CD14-positive monocyte (primary cell): ENCODE measurements at regions not wholly inside any gene's neighbourhood (a gene's known extent, or its start where the extent isn't known, plus 50 kb on each side); places are given as distances from the start of the nearest gene placed in this dataset.

Experiments used
- DNase-seq, 3 donors: peaks; one replicate each; pipeline ENCODE4 v3.0.0-alpha.2; 2011 to 2022
- H2AFZ ChIP-seq: 2 replicates; pipeline ENCODE4 v1.6.0; 2012; ENCODE audit warnings: mild to moderate bottlenecking, low read depth, low read length, inconsistent platforms; ENCODE audit not compliant: insufficient read depth, poor library complexity, severe bottlenecking
- H3K27ac ChIP-seq, 2 donors: 1 replicate in 1 of 2; 2 replicates in 1 of 2; pipeline ENCODE4 v1.5.1; 2012 to 2013; ENCODE audit warnings: low read length in 2 of 2, control low read depth in 1 of 2, inconsistent platforms in 1 of 2, low read depth in 1 of 2, mild to moderate bottlenecking in 1 of 2
- H3K27me3 ChIP-seq, 2 donors: one replicate each; pipeline versions ENCODE4 v1.6.0 to v1.6.1; 2011 to 2013; ENCODE audit warnings: low read length in 2 of 2; ENCODE audit not compliant: control insufficient read depth in 2 of 2, insufficient read depth in 2 of 2
- H3K36me3 ChIP-seq, 2 donors: replicated peaks in 1 of 2; 1 replicate in 1 of 2; 2 replicates in 1 of 2; pipeline versions ENCODE4 v1.5.1 to v1.6.1; 2012 to 2013; ENCODE audit warnings: low read length in 2 of 2, control low read depth in 1 of 2, inconsistent platforms in 1 of 2, mild to moderate bottlenecking in 1 of 2; ENCODE audit not compliant: insufficient read depth in 2 of 2, control insufficient read depth in 1 of 2
- H3K4me1 ChIP-seq, 2 donors: 1 replicate in 1 of 2; 2 replicates in 1 of 2; pipeline versions ENCODE4 v1.5.1 to v1.6.1; 2012 to 2013; ENCODE audit warnings: low read length in 2 of 2, control low read depth in 1 of 2, inconsistent platforms in 1 of 2, mild to moderate bottlenecking in 1 of 2, moderate library complexity in 1 of 2; ENCODE audit not compliant: insufficient read depth in 2 of 2, control insufficient read depth in 1 of 2
- H3K4me2 ChIP-seq: replicated peaks from 2 replicates; pipeline ENCODE3; 2012; ENCODE audit warnings: low read length, moderate library complexity, mild to moderate bottlenecking; ENCODE audit not compliant: poor library complexity, severe bottlenecking; ENCODE audit errors: extremely low read depth
- H3K4me3 ChIP-seq, 3 experiments: fragments of 200-600 bp in 1 of 3; sonication (generic) in 1 of 3; replicated peaks in 1 of 3; 1 replicate in 2 of 3; 2 replicates in 1 of 3; pipeline ENCODE4 v1.5.1; 2011 to 2013; ENCODE audit warnings: low read length in 3 of 3, mild to moderate bottlenecking in 3 of 3, control low read depth in 2 of 3, low read depth in 2 of 3, inconsistent platforms in 1 of 3, moderate library complexity in 1 of 3
- H3K79me2 ChIP-seq: 2 replicates; pipeline ENCODE4 v1.6.0; 2012; ENCODE audit warnings: mild to moderate bottlenecking, control low read depth, inconsistent platforms, low read length, moderate library complexity; ENCODE audit not compliant: insufficient read depth
- H3K9ac ChIP-seq: 2 replicates; pipeline ENCODE4 v1.6.0; 2017; ENCODE audit warnings: low read length, mild to moderate bottlenecking; ENCODE audit not compliant: insufficient read depth, poor library complexity, severe bottlenecking
- H3K9me3 ChIP-seq, 2 donors: replicated peaks in 1 of 2; 1 replicate in 1 of 2; 2 replicates in 1 of 2; pipeline versions ENCODE4 v1.5.1 to v1.6.1; 2012 to 2013; ENCODE audit warnings: low read length in 2 of 2, control low read depth in 1 of 2; ENCODE audit not compliant: control insufficient read depth in 1 of 2, insufficient read depth in 1 of 2
- H4K20me1 ChIP-seq: 2 replicates; pipeline ENCODE4 v1.6.0; 2012; ENCODE audit warnings: mild to moderate bottlenecking, low read length, control low read depth, moderate library complexity; ENCODE audit not compliant: insufficient read depth
- H3K27ac Mint-ChIP-seq, 7 donors: one replicate each; pipeline ENCODE4 v1.8.0; 2020; ENCODE audit warnings: mild to moderate bottlenecking in 7 of 7, mixed read lengths in 7 of 7, moderate library complexity in 6 of 7, inconsistent platforms in 2 of 7
- H3K27me3 Mint-ChIP-seq, 3 donors: one replicate each; pipeline ENCODE4 v1.8.0; 2021 to 2022; ENCODE audit warnings: low read depth in 3 of 3, mild to moderate bottlenecking in 3 of 3, mixed read lengths in 3 of 3, moderate library complexity in 3 of 3, inconsistent platforms in 1 of 3
- H3K36me3 Mint-ChIP-seq, 2 donors: one replicate each; pipeline ENCODE4 v1.8.0; 2020; ENCODE audit warnings: mixed read lengths in 2 of 2, inconsistent platforms in 1 of 2, mild to moderate bottlenecking in 1 of 2
- H3K4me1 Mint-ChIP-seq: one replicate; pipeline ENCODE4 v1.8.0; 2020; ENCODE audit warnings: mild to moderate bottlenecking, mixed read lengths
- H3K4me3 Mint-ChIP-seq, 2 donors: one replicate each; pipeline ENCODE4 v1.8.0; 2020; ENCODE audit warnings: mild to moderate bottlenecking in 2 of 2, mixed read lengths in 2 of 2, moderate library complexity in 1 of 2
- H3K9me3 Mint-ChIP-seq, 7 donors: one replicate each; pipeline ENCODE4 v1.8.0; 2020 to 2022; ENCODE audit warnings: mixed read lengths in 7 of 7, mild to moderate bottlenecking in 6 of 7, moderate library complexity in 6 of 7, inconsistent platforms in 2 of 7
- WGBS: methylation state at CpG from one replicate; pipeline ENCODE4 v1.1.5; 2013; ENCODE audit warnings: missing lambda C conversion rate; ENCODE audit not compliant: insufficient coverage; 5-methylcytosine and 5-hydroxymethylcytosine counted together
- intact Hi-C, 2 donors: fragments of 100-400 bp; cut with micrococcal nuclease; formaldehyde crosslinking; loops; one replicate each; pipeline versions ENCODE4 v1.15.0 to v1.15.1; 2023
- TF ChIP-seq, protein P1 (sequence below): fragments of 200-600 bp; IDR thresholded peaks from one replicate; pipeline ENCODE4 v1.8.0; 2022; ENCODE audit warnings: antibody characterized with exemption, mild to moderate bottlenecking

DNA sequence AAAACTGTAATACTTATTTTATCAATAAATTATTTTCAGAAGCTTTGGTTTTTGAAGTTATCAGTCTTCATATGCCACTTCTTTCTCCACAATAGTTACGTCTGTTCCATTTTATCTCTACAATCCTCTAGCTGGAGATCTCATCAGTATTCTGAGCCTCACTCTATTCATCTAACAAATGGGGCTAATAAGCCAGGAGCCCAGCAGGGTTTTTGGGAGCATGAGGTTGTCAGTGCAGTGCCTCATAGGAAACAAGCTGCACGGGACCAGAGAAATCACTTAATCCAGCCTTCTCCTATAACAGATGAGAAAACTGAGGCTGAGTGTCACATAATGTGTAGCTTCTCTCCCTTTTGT lies 501.9 kb upstream of the RGS6 start:
- Mint-ChIP-seq H3K36me3 (peaks cover 32 to 36% of the 10 kb centered on the region in 2 donors), H3K27me3 (peaks cover 0 to 1% (median 0%) of the 10 kb centered on the region in 3 donors), H3K4me3 (no peak overlapping the region), H3K4me1 (peaks cover 11% of the 10 kb centered on the region), H3K9me3 (peaks cover 6 to 17% (median 15%) of the 10 kb centered on the region in 7 donors), H3K27ac (no peak overlapping the region)
- Histone ChIP-seq H3K27me3 (no peaks in the 10 kb centered on the region), H3K79me2 (peaks cover 4% of the 10 kb centered on the region), H3K36me3 (peaks cover 3 to 14% of the 10 kb centered on the region in 2 donors), H3K9ac (no peak overlapping the region), H3K4me3 (no peak overlapping the region), H3K4me1 (no peaks in the 10 kb centered on the region), H3K4me2 (no peak overlapping the region), H3K27ac (no peak overlapping the region), H3K9me3 (peaks cover 0 to 5% of the 10 kb centered on the region in 2 donors), H4K20me1 (peaks cover 44% of the 10 kb centered on the region), H2AFZ (no peak overlapping the region)
- TF ChIP-seq, protein P1, sequence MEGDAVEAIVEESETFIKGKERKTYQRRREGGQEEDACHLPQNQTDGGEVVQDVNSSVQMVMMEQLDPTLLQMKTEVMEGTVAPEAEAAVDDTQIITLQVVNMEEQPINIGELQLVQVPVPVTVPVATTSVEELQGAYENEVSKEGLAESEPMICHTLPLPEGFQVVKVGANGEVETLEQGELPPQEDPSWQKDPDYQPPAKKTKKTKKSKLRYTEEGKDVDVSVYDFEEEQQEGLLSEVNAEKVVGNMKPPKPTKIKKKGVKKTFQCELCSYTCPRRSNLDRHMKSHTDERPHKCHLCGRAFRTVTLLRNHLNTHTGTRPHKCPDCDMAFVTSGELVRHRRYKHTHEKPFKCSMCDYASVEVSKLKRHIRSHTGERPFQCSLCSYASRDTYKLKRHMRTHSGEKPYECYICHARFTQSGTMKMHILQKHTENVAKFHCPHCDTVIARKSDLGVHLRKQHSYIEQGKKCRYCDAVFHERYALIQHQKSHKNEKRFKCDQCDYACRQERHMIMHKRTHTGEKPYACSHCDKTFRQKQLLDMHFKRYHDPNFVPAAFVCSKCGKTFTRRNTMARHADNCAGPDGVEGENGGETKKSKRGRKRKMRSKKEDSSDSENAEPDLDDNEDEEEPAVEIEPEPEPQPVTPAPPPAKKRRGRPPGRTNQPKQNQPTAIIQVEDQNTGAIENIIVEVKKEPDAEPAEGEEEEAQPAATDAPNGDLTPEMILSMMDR, result no peak
- WGBS, result no CpG with 5 or more reads among the region's 2 CpGs
- no peak for DNase-seq
- intact Hi-C loops, result no loop called here

DNA sequence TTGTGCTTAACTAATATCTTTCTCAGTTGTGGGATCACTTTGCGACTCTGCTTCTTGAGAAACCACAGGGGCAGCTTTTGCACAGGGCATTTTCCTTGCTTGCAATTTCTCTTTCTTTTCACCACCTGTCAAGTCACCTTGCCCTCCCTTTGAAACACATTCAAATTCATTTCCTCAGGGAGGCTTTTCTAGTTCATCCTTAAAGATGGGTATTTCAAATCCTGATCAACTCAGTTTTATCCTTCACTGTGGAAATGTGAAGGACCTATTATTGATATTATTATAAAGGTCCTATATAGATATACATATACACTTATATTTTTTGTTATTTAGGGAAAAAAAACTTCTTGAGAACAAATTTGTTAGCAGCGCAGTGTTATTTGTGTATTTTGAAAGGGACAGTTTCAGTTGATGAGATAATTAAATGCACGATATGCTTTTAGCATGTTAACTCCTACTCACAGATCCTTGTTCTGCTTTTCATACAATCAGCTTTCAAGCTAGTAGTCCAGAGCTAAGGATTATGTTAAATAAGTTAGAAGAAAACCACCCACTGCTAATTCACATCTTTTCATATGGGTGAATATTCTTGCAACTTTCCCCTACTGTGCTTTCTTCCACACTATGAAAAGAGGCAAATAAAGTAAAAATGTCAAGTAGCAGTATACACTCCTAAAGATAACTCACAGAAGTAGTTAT lies 501.4 kb upstream of the RGS6 start:
- Histone ChIP-seq H2AFZ (no peak overlapping the region), H3K4me2 (no peak overlapping the region), H4K20me1 (peaks cover 44% of the 10 kb centered on the region), H3K27ac (no peak overlapping the region), H3K9ac (no peak overlapping the region), H3K4me3 (no peak overlapping the region), H3K9me3 (peaks cover 0 to 4% of the 10 kb centered on the region in 2 donors), H3K79me2 (peaks cover 4% of the 10 kb centered on the region), H3K27me3 (no peaks in the 10 kb centered on the region), H3K36me3 (peaks cover 3 to 14% of the 10 kb centered on the region in 2 donors), H3K4me1 (no peaks in the 10 kb centered on the region)
- Mint-ChIP-seq H3K27ac (peak overlapping the region in 1 of 7 donors; percentile 12), H3K36me3 (peaks cover 34 to 38% of the 10 kb centered on the region in 2 donors), H3K9me3 (peaks cover 7 to 15% (median 10%) of the 10 kb centered on the region in 7 donors), H3K27me3 (peaks cover 0 to 1% (median 0%) of the 10 kb centered on the region in 3 donors), H3K4me3 (no peak overlapping the region), H3K4me1 (peaks cover 8% of the 10 kb centered on the region)
- no peak for DNase-seq
- intact Hi-C loops, result no loop called here
- TF ChIP-seq, protein P1, result no peak
- no CpG with 5 or more reads among the region's 3 CpGs for WGBS
